HG03354 (cell line): ENCODE measurements at regions not wholly inside any gene's neighbourhood (a gene's known extent, or its start where the extent isn't known, plus 50 kb on each side); places are given as distances from the start of the nearest gene placed in this dataset.
"Not testable (repeated sequence)": the region's sequence is repeated elsewhere in the genome, so short reads cannot be mapped to it uniquely, and the experiment has no call there.

ENCODE experiments used
- ATAC-seq: cut with Tn5 transposase; IDR thresholded peaks from one replicate; pipeline ENCODE4 v1.9.1; 2021; ENCODE audit warnings: mild to moderate bottlenecking; ENCODE audit not compliant: unreplicated experiment, poor library complexity, severe bottlenecking

GRCh38 chr1:157200451-157200850 lies 62.3 kb upstream of the ETV3 start:
- ATAC-seq: no peak

GRCh38 chr1:157199421-157199755 lies 61.2 kb upstream of the ETV3 start:
- ATAC-seq: no peak

- no peak for ATAC-seq
These were observed 60.6 kb upstream of the ETV3 start for GRCh38 chr1:157198619-157199420.

GRCh38 chr1:157197906-157198435 lies 59.8 kb upstream of the ETV3 start:
- no peak for ATAC-seq

GRCh38 chr1:157196670-157197456 lies 58.7 kb upstream of the ETV3 start:
- ATAC-seq: not testable (repeated sequence)

GRCh38 chr1:157196245-157196543 lies 58.0 kb upstream of the ETV3 start:
- no peak for ATAC-seq

- no peak for ATAC-seq
These were observed 57.5 kb upstream of the ETV3 start for GRCh38 chr1:157195521-157196244.

GRCh38 chr1:157194731-157195520 lies 56.7 kb upstream of the ETV3 start:
- no peak for ATAC-seq

GRCh38 chr1:157193702-157194391 lies 55.7 kb upstream of the ETV3 start:
- ATAC-seq: no peak

GRCh38 chr1:157193219-157193618 lies 55.0 kb upstream of the ETV3 start:
- no peak for ATAC-seq

GRCh38 chr1:157189986-157190982 lies 52.1 kb upstream of the ETV3 start:
- ATAC-seq: no peak

- no peak for ATAC-seq
These were observed 50.9 kb upstream of the ETV3 start for GRCh38 chr1:157189096-157189495.
